ENCODE measurements at regions not wholly inside any gene's neighbourhood (a gene's known extent, or its start where the extent isn't known, plus 50 kb on each side); places are given as distances from the start of the nearest gene placed in this dataset.

GRCh38 chr10:124175701-124176348, 82.4 kb upstream of the CHST15 start:
- TF ChIP-seq POLR2A (IDR thresholded peaks at IDR 0.05) (no peak), CTCF (IDR thresholded peaks at IDR 0.05) (no peak)
